MCF 10A (cell line): ENCODE measurements at regions not wholly inside any gene's neighbourhood (a gene's known extent, or its start where the extent isn't known, plus 50 kb on each side); places are given as distances from the start of the nearest gene placed in this dataset.

Source experiments
- BruUV-seq: library from RNA; stranded (reverse); fragments of 400-500 nt; replicated peaks from 2 replicates; lab custom pipeline; 2021; lab: Mats Ljungman, UMichigan
- CTCF ChIA-PET: fragments of 300-600 bp; sonication (Branson Sonifier 250); formaldehyde crosslinking; extraction: SDS; loops from one replicate; lab custom pipeline; 2021; ENCODE audit warnings: antibody characterized with exemption, inconsistent platforms; lab: Yijun Ruan, JAX
- POLR2A ChIA-PET: fragments of 300-600, 350-650 bp; sonication (Branson Sonifier 250); formaldehyde crosslinking; extraction: SDS; loops from one replicate; lab custom pipeline; 2020; ENCODE audit warnings: antibody characterized with exemption, inconsistent platforms; lab: Yijun Ruan, JAX
- DNase-seq: peaks from one replicate; pipeline ENCODE4 v3.0.0-alpha.2; 2018; ENCODE audit not compliant: unreplicated experiment
- H3K27ac Mint-ChIP-seq: one replicate; pipeline ENCODE4 v1.8.0; 2022; ENCODE audit warnings: mild to moderate bottlenecking, low read depth, mixed read lengths; ENCODE audit not compliant: unreplicated experiment
- H3K27me3 Mint-ChIP-seq: one replicate; pipeline ENCODE4 v1.8.0; 2022; ENCODE audit warnings: mixed read lengths; ENCODE audit not compliant: insufficient read depth, unreplicated experiment
- H3K36me3 Mint-ChIP-seq: one replicate; pipeline ENCODE4 v1.8.0; 2022; ENCODE audit warnings: mild to moderate bottlenecking, moderate library complexity, mixed read lengths; ENCODE audit not compliant: insufficient read depth, unreplicated experiment
- H3K4me1 Mint-ChIP-seq: one replicate; pipeline ENCODE4 v1.8.0; 2022; ENCODE audit warnings: mixed read lengths; ENCODE audit not compliant: insufficient read depth, unreplicated experiment
- H3K4me3 Mint-ChIP-seq: one replicate; pipeline ENCODE4 v1.8.0; 2022; ENCODE audit warnings: mild to moderate bottlenecking, moderate library complexity, mixed read lengths; ENCODE audit not compliant: unreplicated experiment
- H3K9me3 Mint-ChIP-seq: one replicate; pipeline ENCODE4 v1.8.0; 2022; ENCODE audit warnings: mixed read lengths; ENCODE audit not compliant: unreplicated experiment
- intact Hi-C: fragments of 100-400 bp; cut with micrococcal nuclease; formaldehyde crosslinking; loops from 2 replicates; pipeline ENCODE4 v1.14.1; 2022
- TF ChIP-seq, protein P1 (sequence below): fragments of 200-600 bp; IDR thresholded peaks from one replicate; pipeline ENCODE4 v1.8.0; 2022; ENCODE audit warnings: antibody characterized with exemption, mild to moderate bottlenecking; ENCODE audit not compliant: unreplicated experiment

DNA sequence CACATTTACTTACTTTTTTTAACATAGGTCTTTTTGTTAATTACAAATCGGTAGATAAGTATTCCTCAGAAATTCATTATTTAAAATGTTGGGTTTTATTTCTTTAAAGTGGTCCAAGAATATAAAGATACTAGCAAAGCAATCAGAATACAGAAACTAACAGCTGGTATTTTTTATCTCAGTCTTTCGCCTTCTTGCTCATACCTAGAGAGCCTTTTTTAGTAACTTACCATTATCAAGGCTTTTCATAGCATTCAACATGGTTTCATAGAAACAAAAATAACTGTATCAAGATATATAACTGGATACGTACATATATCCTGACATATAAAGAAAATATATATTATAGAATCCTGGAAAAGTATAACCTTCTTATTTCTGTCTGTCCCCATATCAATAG lies 227.8 kb upstream of the MIR17HG start:
- no peaks in the 10 kb centered on the region for H3K36me3 Mint-ChIP-seq
- CTCF ChIA-PET: no interaction called here
- POLR2A ChIA-PET: no interaction called here
- H3K9me3 Mint-ChIP-seq: no peaks in the 10 kb centered on the region
- intact Hi-C loops: no loop called here
- TF ChIP-seq, protein P1, sequence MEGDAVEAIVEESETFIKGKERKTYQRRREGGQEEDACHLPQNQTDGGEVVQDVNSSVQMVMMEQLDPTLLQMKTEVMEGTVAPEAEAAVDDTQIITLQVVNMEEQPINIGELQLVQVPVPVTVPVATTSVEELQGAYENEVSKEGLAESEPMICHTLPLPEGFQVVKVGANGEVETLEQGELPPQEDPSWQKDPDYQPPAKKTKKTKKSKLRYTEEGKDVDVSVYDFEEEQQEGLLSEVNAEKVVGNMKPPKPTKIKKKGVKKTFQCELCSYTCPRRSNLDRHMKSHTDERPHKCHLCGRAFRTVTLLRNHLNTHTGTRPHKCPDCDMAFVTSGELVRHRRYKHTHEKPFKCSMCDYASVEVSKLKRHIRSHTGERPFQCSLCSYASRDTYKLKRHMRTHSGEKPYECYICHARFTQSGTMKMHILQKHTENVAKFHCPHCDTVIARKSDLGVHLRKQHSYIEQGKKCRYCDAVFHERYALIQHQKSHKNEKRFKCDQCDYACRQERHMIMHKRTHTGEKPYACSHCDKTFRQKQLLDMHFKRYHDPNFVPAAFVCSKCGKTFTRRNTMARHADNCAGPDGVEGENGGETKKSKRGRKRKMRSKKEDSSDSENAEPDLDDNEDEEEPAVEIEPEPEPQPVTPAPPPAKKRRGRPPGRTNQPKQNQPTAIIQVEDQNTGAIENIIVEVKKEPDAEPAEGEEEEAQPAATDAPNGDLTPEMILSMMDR: no peak
- no peak overlapping the region for H3K27ac Mint-ChIP-seq
- no peak for DNase-seq
- peaks cover 98% of the 10 kb centered on the region for H3K27me3 Mint-ChIP-seq
- H3K4me3 Mint-ChIP-seq: no peak overlapping the region
- no TSS peak for BruUV-seq
- H3K4me1 Mint-ChIP-seq: no peaks in the 10 kb centered on the region

DNA sequence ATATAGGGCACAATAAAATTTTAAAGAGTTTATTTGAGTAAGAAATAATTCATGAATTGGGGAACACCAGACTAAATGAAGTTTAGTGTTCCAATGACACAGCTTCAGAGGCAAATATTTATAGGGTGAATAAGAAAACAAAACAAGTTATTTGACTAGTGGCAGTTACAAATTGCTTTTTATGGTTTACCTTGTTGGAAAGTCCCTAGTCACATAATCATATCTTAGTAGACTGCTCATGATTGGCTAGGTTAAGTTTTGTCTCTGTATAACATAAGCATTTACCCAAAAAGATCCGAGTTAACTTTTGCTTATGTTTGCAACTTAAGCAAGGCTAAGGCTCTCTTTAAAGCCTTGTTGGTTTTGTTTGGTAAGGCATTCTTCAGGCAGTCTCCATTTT lies 224.7 kb upstream of the MIR17HG start:
- CTCF ChIA-PET: interaction anchor here (1.0 kb wide), 1 partner anchor 1723 kb away, joined by 3 read pairs; no protein-coding TSS in a partner anchor
- H3K9me3 Mint-ChIP-seq: no peaks in the 10 kb centered on the region

DNA sequence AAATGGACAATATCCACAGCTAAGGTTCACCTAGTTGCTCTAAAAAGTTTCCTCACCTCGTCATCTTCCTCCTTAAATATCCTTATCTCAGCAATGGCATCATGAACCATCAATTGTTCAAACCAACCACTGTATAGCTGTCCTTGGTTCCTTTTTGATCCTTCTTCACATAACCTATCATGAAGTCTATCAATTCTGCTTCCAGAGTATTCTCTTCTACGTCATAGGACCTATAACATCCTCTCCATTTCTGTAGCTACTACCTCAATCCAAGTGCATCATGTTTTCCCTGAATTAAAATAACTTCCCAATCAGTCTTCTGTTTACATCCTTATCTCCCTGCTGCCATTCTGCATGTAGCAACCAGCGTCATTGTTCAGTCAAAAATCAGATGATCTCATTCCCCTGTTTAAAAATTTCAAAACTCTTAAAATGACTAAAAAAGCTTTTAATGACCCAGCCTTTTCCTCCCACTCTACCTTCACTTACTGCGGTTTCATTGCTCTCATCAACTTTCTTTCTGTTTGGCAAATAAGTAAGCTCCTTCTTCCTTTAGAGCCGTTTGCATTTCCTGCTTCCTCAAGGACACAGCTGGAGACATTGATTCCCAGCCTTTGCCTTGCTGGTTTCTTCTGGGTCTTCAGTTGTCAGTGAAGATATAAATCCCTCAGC lies 223.9 kb upstream of the MIR17HG start:
- Mint-ChIP-seq H3K4me3 (no peak overlapping the region), H3K27me3 (peaks cover 93% of the 10 kb centered on the region), H3K27ac (no peak overlapping the region), H3K36me3 (no peaks in the 10 kb centered on the region), H3K4me1 (no peaks in the 10 kb centered on the region), H3K9me3 (no peaks in the 10 kb centered on the region)
- ChIA-PET CTCF (interaction anchor here (0.6 to 1.2 kb wide), 5 partner anchors 19 to 1724 kb away, joined by 3 read pairs; no protein-coding TSS in a partner anchor), POLR2A (no interaction called here)
- no peak for DNase-seq
- no TSS peak for BruUV-seq
- TF ChIP-seq, protein P1: no peak
- intact Hi-C loops: no loop called here

More for the DNA sequence above, 224.7 kb upstream of the MIR17HG start:
- no peak overlapping the region for H3K27ac Mint-ChIP-seq
- H3K4me1 Mint-ChIP-seq: no peaks in the 10 kb centered on the region
- intact Hi-C loops: no loop called here
- no peak overlapping the region for H3K4me3 Mint-ChIP-seq
- H3K36me3 Mint-ChIP-seq: no peaks in the 10 kb centered on the region
- H3K27me3 Mint-ChIP-seq: peaks cover 93% of the 10 kb centered on the region
- TF ChIP-seq, protein P1: no peak
- POLR2A ChIA-PET: no interaction called here
- BruUV-seq: no TSS peak
- DNase-seq: no peak

DNA sequence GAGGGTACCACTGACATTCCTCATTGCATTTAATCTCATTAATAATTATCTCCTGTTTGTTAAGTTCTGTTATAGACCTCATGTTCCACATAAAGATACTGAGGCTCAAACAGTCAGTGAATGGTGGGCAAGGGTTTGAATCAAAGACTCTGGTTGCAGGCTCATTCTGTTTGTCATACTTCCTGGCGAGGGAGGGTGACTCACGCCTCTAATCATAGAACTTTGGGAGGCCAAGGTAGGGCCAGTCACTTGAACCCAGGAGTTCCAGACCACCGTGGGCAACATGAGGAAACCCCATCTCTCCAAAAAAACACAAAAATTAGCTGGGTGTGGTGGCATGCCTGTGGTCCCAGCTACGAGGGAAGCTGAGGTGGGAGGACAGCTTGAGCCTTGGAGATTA lies 220.7 kb upstream of the MIR17HG start:
- peaks cover 95% of the 10 kb centered on the region for H3K27me3 Mint-ChIP-seq
- intact Hi-C loops: no loop called here
- TF ChIP-seq, protein P1: no peak
- POLR2A ChIA-PET: no interaction called here
- no peak overlapping the region for H3K27ac Mint-ChIP-seq
- H3K9me3 Mint-ChIP-seq: no peaks in the 10 kb centered on the region
- no peaks in the 10 kb centered on the region for H3K4me1 Mint-ChIP-seq
- H3K36me3 Mint-ChIP-seq: no peaks in the 10 kb centered on the region
- CTCF ChIA-PET: no interaction called here
- H3K4me3 Mint-ChIP-seq: no peak overlapping the region
- DNase-seq: peak; percentile 23
- BruUV-seq: no TSS peak
